H9 (cell line): ENCODE measurements at regions not wholly inside any gene's neighbourhood (a gene's known extent, or its start where the extent isn't known, plus 50 kb on each side); places are given as distances from the start of the nearest gene placed in this dataset.

Experiments
- DNase-seq: peaks from one replicate; pipeline ENCODE4 v3.0.0-alpha.2; 2017
- H2AFZ ChIP-seq: one replicate; pipeline ENCODE4 v1.6.1; 2013; ENCODE audit warnings: mild to moderate bottlenecking, low read length, control low read depth, moderate library complexity
- H2AK5ac ChIP-seq: 2 replicates; pipeline ENCODE4 v1.6.1; 2013; ENCODE audit warnings: low read length, control low read depth, mixed read lengths; ENCODE audit not compliant: insufficient read length
- H2BK120ac ChIP-seq: one replicate; pipeline ENCODE4 v1.6.1; 2013; ENCODE audit warnings: low read depth, mild to moderate bottlenecking, low read length, control low read depth, inconsistent platforms; ENCODE audit not compliant: poor library complexity, severe bottlenecking
- H2BK12ac ChIP-seq: 2 replicates; pipeline ENCODE4 v1.6.1; 2013; ENCODE audit warnings: low read length, control low read depth, mixed read lengths, low read depth; ENCODE audit not compliant: insufficient read length
- H2BK15ac ChIP-seq: 2 replicates; pipeline ENCODE4 v1.6.1; 2013; ENCODE audit warnings: low read depth, low read length, control low read depth
- H2BK20ac ChIP-seq: one replicate; pipeline ENCODE4 v1.6.1; 2013; ENCODE audit warnings: low read depth, mild to moderate bottlenecking, low read length, control low read depth, inconsistent platforms; ENCODE audit not compliant: poor library complexity, severe bottlenecking
- H2BK5ac ChIP-seq: 2 replicates; pipeline ENCODE4 v1.6.1; 2013; ENCODE audit warnings: low read length, control low read depth, mixed read lengths; ENCODE audit not compliant: insufficient read length
- H3K14ac ChIP-seq: 2 replicates; pipeline ENCODE4 v1.6.1; 2013; ENCODE audit warnings: low read length, control low read depth; ENCODE audit not compliant: insufficient read depth
- H3K18ac ChIP-seq: 2 replicates; pipeline ENCODE4 v1.6.1; 2013; ENCODE audit warnings: low read depth, mild to moderate bottlenecking, mixed read lengths, low read length, control low read depth; ENCODE audit not compliant: insufficient read length
- H3K23ac ChIP-seq: 2 replicates; pipeline ENCODE4 v1.6.1; 2013; ENCODE audit warnings: low read length, control low read depth, mixed read lengths, low read depth; ENCODE audit not compliant: insufficient read length
- H3K23me2 ChIP-seq: 2 replicates; pipeline ENCODE4 v1.6.1; 2013; ENCODE audit warnings: low read depth, mild to moderate bottlenecking, mixed read lengths, low read length, control low read depth; ENCODE audit not compliant: insufficient read length, poor library complexity, severe bottlenecking
- H3K27ac ChIP-seq: 2 replicates; pipeline ENCODE4 v1.5.1; 2013; ENCODE audit warnings: low read length, control low read depth, mixed read lengths, low read depth; ENCODE audit not compliant: insufficient read length
- H3K27me3 ChIP-seq: 2 replicates; pipeline ENCODE4 v1.6.1; 2013; ENCODE audit warnings: low read length, control low read depth, inconsistent platforms; ENCODE audit not compliant: insufficient read depth
- H3K4ac ChIP-seq: 2 replicates; pipeline ENCODE4 v1.6.1; 2013; ENCODE audit warnings: low read depth, mild to moderate bottlenecking, control low read depth, inconsistent platforms, low read length, moderate library complexity
- H3K4me1 ChIP-seq: 2 replicates; pipeline ENCODE4 v1.6.1; 2013; ENCODE audit warnings: low read length, control low read depth, inconsistent platforms; ENCODE audit not compliant: insufficient read depth
- H3K4me2 ChIP-seq: 2 replicates; pipeline ENCODE4 v1.6.1; 2013; ENCODE audit warnings: low read length, control low read depth, mixed read lengths; ENCODE audit not compliant: insufficient read length, insufficient read depth
- H3K56ac ChIP-seq: 2 replicates; pipeline ENCODE4 v1.6.1; 2013; ENCODE audit warnings: low read depth, mild to moderate bottlenecking, mixed read lengths, low read length, control low read depth; ENCODE audit not compliant: insufficient read length
- H3K79me1 ChIP-seq: 2 replicates; pipeline ENCODE4 v1.6.1; 2013; ENCODE audit warnings: low read depth, mild to moderate bottlenecking, moderate library complexity, low read length, control low read depth, inconsistent platforms; ENCODE audit not compliant: insufficient read depth, poor library complexity, severe bottlenecking
- H3K79me2 ChIP-seq: 2 replicates; pipeline ENCODE4 v1.6.1; 2013; ENCODE audit warnings: low read length, control low read depth, inconsistent platforms; ENCODE audit not compliant: insufficient read depth
- H3K9ac ChIP-seq: 2 replicates; pipeline ENCODE4 v1.6.1; 2013; ENCODE audit warnings: low read length, control low read depth, mixed read lengths; ENCODE audit not compliant: insufficient read length; ENCODE audit errors: extremely low read depth
- H3K9me3 ChIP-seq: one replicate; pipeline ENCODE4 v1.6.1; 2013; ENCODE audit warnings: low read depth, low read length, inconsistent platforms; ENCODE audit not compliant: control insufficient read depth
- H3T11ph ChIP-seq: one replicate; pipeline ENCODE4 v1.6.1; 2013; ENCODE audit warnings: mild to moderate bottlenecking, low read length, control low read depth, inconsistent platforms
- H4K20me1 ChIP-seq: one replicate; pipeline ENCODE4 v1.6.1; 2013; ENCODE audit not compliant: control insufficient read depth, insufficient read length, insufficient read depth
- H4K5ac ChIP-seq: 2 replicates; pipeline ENCODE4 v1.6.1; 2013; ENCODE audit warnings: low read depth, mild to moderate bottlenecking, mixed read lengths, low read length, control low read depth; ENCODE audit not compliant: insufficient read length
- H4K8ac ChIP-seq: replicated peaks from 2 replicates; pipeline ENCODE4 v1.6.1; 2013; ENCODE audit warnings: low read length, control low read depth, mixed read lengths, low read depth; ENCODE audit not compliant: insufficient read length
- H4K91ac ChIP-seq: 2 replicates; pipeline ENCODE4 v1.6.1; 2013; ENCODE audit warnings: low read depth, mild to moderate bottlenecking, moderate library complexity, mixed read lengths, low read length, control low read depth; ENCODE audit not compliant: insufficient read length
- H3K27ac Mint-ChIP-seq, 3 experiments: 2 replicates in 2 of 3; 3 replicates in 1 of 3; pipeline ENCODE4 v1.8.0; 2020 to 2021; ENCODE audit warnings: mixed read lengths in 3 of 3, mild to moderate bottlenecking in 1 of 3, moderate library complexity in 1 of 3
- H3K27me3 Mint-ChIP-seq: 2 replicates; pipeline ENCODE4 v1.8.0; 2021; ENCODE audit warnings: low read depth, mild to moderate bottlenecking, moderate library complexity, mixed read lengths
- H3K36me3 Mint-ChIP-seq, 3 experiments: 2 replicates in 2 of 3; 3 replicates in 1 of 3; pipeline ENCODE4 v1.8.0; 2020 to 2021; ENCODE audit warnings: low read depth in 3 of 3, mixed read lengths in 3 of 3; ENCODE audit not compliant: insufficient read depth in 1 of 3
- H3K4me1 Mint-ChIP-seq, 2 experiments: 2 replicates each; pipeline ENCODE4 v1.8.0; 2020; ENCODE audit warnings: mixed read lengths in 2 of 2
- H3K4me3 Mint-ChIP-seq, 2 experiments: 2 replicates in 1 of 2; 3 replicates in 1 of 2; pipeline ENCODE4 v1.8.0; 2020 to 2021; ENCODE audit warnings: mild to moderate bottlenecking in 2 of 2, mixed read lengths in 2 of 2, moderate library complexity in 1 of 2
- H3K9me3 Mint-ChIP-seq, 2 experiments: 2 replicates in 1 of 2; 3 replicates in 1 of 2; pipeline ENCODE4 v1.8.0; 2020; ENCODE audit warnings: mild to moderate bottlenecking in 2 of 2, mixed read lengths in 2 of 2, moderate library complexity in 1 of 2
- WGBS: extraction: QIAGEN DNeasy Blood & Tissue Kit; methylation state at CpG from one replicate; pipeline ENCODE4 v1.1.7; 2013; ENCODE audit warnings: missing lambda C conversion rate, low lambda C conversion rate, mixed read lengths; ENCODE audit not compliant: insufficient read length; ENCODE audit errors: extremely low coverage; 5-methylcytosine and 5-hydroxymethylcytosine counted together
- TF ChIP-seq, protein P1 (sequence below): fragments of 200-600 bp; sonication (generic); conservative IDR thresholded peaks from 3 replicates; pipeline ENCODE4 v1.8.0; 2021; ENCODE audit warnings: antibody characterized with exemption, mild to moderate bottlenecking

DNA sequence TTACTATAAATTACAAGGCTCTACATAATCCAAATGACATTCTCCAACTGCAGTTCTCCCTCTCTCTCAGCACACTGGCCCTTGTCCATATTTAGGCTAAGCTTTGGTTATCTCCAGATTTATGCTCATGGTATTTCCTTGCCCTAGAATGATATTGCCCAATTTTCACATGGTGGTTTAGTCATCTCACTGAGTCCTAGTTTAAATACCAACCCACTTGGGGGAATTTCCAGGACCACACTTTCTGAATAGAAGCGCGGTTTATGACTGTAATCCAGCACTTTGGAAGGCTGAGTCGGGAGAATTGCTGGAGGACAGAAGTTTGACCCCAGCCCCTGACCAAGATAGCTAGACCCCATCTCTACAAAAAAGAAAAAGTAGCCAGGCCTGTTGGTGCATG is 280.1 kb upstream of the MON1B start:
- no peak overlapping the region for H4K8ac ChIP-seq
- H2BK5ac ChIP-seq = no peak overlapping the region
- H4K91ac ChIP-seq = no peak overlapping the region
- no peaks in the 10 kb centered on the region for H3K27me3 ChIP-seq
- no peak overlapping the region for H3K4me2 ChIP-seq
- H2BK120ac ChIP-seq = no peak overlapping the region
- H4K5ac ChIP-seq = no peak overlapping the region
- H3K9ac ChIP-seq = no peak overlapping the region
- H3K27me3 Mint-ChIP-seq = no peaks in the 10 kb centered on the region; the same call in 1 of the 2 replicates
- no peaks in the 10 kb centered on the region for H3K23me2 ChIP-seq
- H3K27ac ChIP-seq = no peak overlapping the region
- no peaks in the 10 kb centered on the region for H3K4me1 Mint-ChIP-seq
- H2BK20ac ChIP-seq = no peak overlapping the region
- no peaks in the 10 kb centered on the region for H3K79me1 ChIP-seq
- no peaks in the 10 kb centered on the region for H3K79me2 ChIP-seq
- DNase-seq = no peak
- H3K27ac Mint-ChIP-seq = no peak overlapping the region
- no peak overlapping the region for H2AFZ ChIP-seq
- no peak overlapping the region for H2AK5ac ChIP-seq
- H3K4me1 ChIP-seq = no peaks in the 10 kb centered on the region
- no peaks in the 10 kb centered on the region for H3K36me3 Mint-ChIP-seq
- H3K9me3 ChIP-seq = no peaks in the 10 kb centered on the region
- H3K14ac ChIP-seq = no peak overlapping the region
- H3T11ph ChIP-seq = no peak overlapping the region
- H3K4ac ChIP-seq = no peak overlapping the region
- H3K9me3 Mint-ChIP-seq = no peaks in the 10 kb centered on the region
- H3K23ac ChIP-seq = no peak overlapping the region
- H3K4me3 Mint-ChIP-seq = no peak overlapping the region
- H3K56ac ChIP-seq = no peak overlapping the region
- TF ChIP-seq, protein P1, sequence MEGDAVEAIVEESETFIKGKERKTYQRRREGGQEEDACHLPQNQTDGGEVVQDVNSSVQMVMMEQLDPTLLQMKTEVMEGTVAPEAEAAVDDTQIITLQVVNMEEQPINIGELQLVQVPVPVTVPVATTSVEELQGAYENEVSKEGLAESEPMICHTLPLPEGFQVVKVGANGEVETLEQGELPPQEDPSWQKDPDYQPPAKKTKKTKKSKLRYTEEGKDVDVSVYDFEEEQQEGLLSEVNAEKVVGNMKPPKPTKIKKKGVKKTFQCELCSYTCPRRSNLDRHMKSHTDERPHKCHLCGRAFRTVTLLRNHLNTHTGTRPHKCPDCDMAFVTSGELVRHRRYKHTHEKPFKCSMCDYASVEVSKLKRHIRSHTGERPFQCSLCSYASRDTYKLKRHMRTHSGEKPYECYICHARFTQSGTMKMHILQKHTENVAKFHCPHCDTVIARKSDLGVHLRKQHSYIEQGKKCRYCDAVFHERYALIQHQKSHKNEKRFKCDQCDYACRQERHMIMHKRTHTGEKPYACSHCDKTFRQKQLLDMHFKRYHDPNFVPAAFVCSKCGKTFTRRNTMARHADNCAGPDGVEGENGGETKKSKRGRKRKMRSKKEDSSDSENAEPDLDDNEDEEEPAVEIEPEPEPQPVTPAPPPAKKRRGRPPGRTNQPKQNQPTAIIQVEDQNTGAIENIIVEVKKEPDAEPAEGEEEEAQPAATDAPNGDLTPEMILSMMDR = no peak
- H4K20me1 ChIP-seq = no peaks in the 10 kb centered on the region
- WGBS = no CpG with 5 or more reads among the region's 3 CpGs
- no peak overlapping the region for H2BK15ac ChIP-seq
- no peak overlapping the region for H3K18ac ChIP-seq
- no peak overlapping the region for H2BK12ac ChIP-seq
